ENCODE measurements at regions not wholly inside any gene's neighbourhood (a gene's known extent, or its start where the extent isn't known, plus 50 kb on each side); places are given as distances from the start of the nearest gene placed in this dataset.

GRCh38 chr2:121831841-121832240 is 76.4 kb downstream of the TSN start:
- Histone ChIP-seq H3K27ac (no peak overlapping the region), H3K9me3 (no peaks in the 10 kb centered on the region), H3K4me3 (no peak overlapping the region), H3K27me3 (no peaks in the 10 kb centered on the region), H3K4me1 (no peaks in the 10 kb centered on the region), H3K36me3 (replicated peaks in 1 of 2; ENCODE audit: insufficient read depth in 1 of 2, low read depth in 2 of 2) (no peaks in the 10 kb centered on the region)
- TF ChIP-seq POLR2A (IDR thresholded peaks at IDR 0.05) = no peak
- no peak for TF ChIP-seq CTCF (IDR thresholded peaks at IDR 0.05)
- DNase-seq (peak in 1 of 4 donors; percentile 26), ATAC-seq (no peak)
- intact Hi-C loops (cut with DNase I) = no loop called here
- WGBS, 2 donors = 57 to 77% methylated on average over 3 to 9 of the region's 9 CpGs

GRCh38 chr2:121832412-121833357 is 77.2 kb downstream of the TSN start:
- WGBS, 2 donors = 59 to 68% methylated on average over 14 of the region's 14 CpGs
- DNase-seq (no peak), ATAC-seq (no peak)
- Histone ChIP-seq H3K27me3 (no peaks in the 10 kb centered on the region), H3K4me3 (no peak overlapping the region), H3K4me1 (no peaks in the 10 kb centered on the region), H3K36me3 (replicated peaks in 1 of 2; ENCODE audit: insufficient read depth in 1 of 2, low read depth in 2 of 2) (no peaks in the 10 kb centered on the region), H3K9me3 (no peaks in the 10 kb centered on the region), H3K27ac (no peak overlapping the region)
- TF ChIP-seq POLR2A (IDR thresholded peaks at IDR 0.05) (no peak), CTCF (IDR thresholded peaks at IDR 0.05) (no peak)
- intact Hi-C loops (cut with DNase I) = no loop called here

GRCh38 chr2:121833358-121833723 is 77.9 kb downstream of the TSN start:
- no peaks in the 10 kb centered on the region for H3K4me1 ChIP-seq
- H3K9me3 ChIP-seq = no peaks in the 10 kb centered on the region
- no peaks in the 10 kb centered on the region for H3K36me3 ChIP-seq (replicated peaks in 1 of 2; ENCODE audit: insufficient read depth in 1 of 2, low read depth in 2 of 2)
- no peak for TF ChIP-seq CTCF (IDR thresholded peaks at IDR 0.05)
- no peak for TF ChIP-seq POLR2A (IDR thresholded peaks at IDR 0.05)
- ATAC-seq = no peak
- WGBS, 2 donors = 47 to 75% methylated on average over 4 of the region's 4 CpGs
- no peak for DNase-seq
- intact Hi-C loops (cut with DNase I) = no loop called here
- no peak overlapping the region for H3K27ac ChIP-seq
- H3K4me3 ChIP-seq = no peak overlapping the region
- H3K27me3 ChIP-seq = no peaks in the 10 kb centered on the region

GRCh38 chr2:121836611-121837010 is 81.2 kb downstream of the TSN start:
- ATAC-seq (no peak), DNase-seq (no peak)
- H3K4me1 ChIP-seq = no peaks in the 10 kb centered on the region
- WGBS, 2 donors = 42 to 59% methylated on average over 10 of the region's 10 CpGs
- H3K9me3 ChIP-seq = no peaks in the 10 kb centered on the region
- no peaks in the 10 kb centered on the region for H3K36me3 ChIP-seq (replicated peaks in 1 of 2; ENCODE audit: insufficient read depth in 1 of 2, low read depth in 2 of 2)
- no peak overlapping the region for H3K27ac ChIP-seq
- TF ChIP-seq POLR2A (IDR thresholded peaks at IDR 0.05) = no peak
- no peak for TF ChIP-seq CTCF (IDR thresholded peaks at IDR 0.05)
- no peaks in the 10 kb centered on the region for H3K27me3 ChIP-seq
- intact Hi-C loops (cut with DNase I) = no loop called here
- no peak overlapping the region for H3K4me3 ChIP-seq

GRCh38 chr2:121837591-121837990 is 82.1 kb downstream of the TSN start:
- H3K27ac ChIP-seq = no peak overlapping the region
- TF ChIP-seq POLR2A (IDR thresholded peaks at IDR 0.05) (no peak), CTCF (IDR thresholded peaks at IDR 0.05) (no peak)
- no peak for ATAC-seq
- H3K4me3 ChIP-seq = no peak overlapping the region
- H3K9me3 ChIP-seq = no peaks in the 10 kb centered on the region
- no peaks in the 10 kb centered on the region for H3K36me3 ChIP-seq (replicated peaks in 1 of 2; ENCODE audit: insufficient read depth in 1 of 2, low read depth in 2 of 2)
- H3K4me1 ChIP-seq = no peaks in the 10 kb centered on the region
- no peaks in the 10 kb centered on the region for H3K27me3 ChIP-seq
- DNase-seq = no peak
- 62 to 70% methylated on average over 3 of the region's 3 CpGs for WGBS, 2 donors
- intact Hi-C loops (cut with DNase I) = no loop called here

Measured in body of pancreas (tissue), 4 donors.